ENCODE measurements at regions not wholly inside any gene's neighbourhood (a gene's known extent, or its start where the extent isn't known, plus 50 kb on each side); places are given as distances from the start of the nearest gene placed in this dataset.
"Not testable (repeated sequence)": the region's sequence is repeated elsewhere in the genome, so short reads cannot be mapped to it uniquely, and the experiment has no call there.

- Mint-ChIP-seq H3K4me3 (no peak overlapping the region), H3K4me1 (ENCODE audit: low read depth) (no peaks in the 10 kb centered on the region), H3K36me3 (ENCODE audit: low read depth) (no peaks in the 10 kb centered on the region), H3K27ac (no peak overlapping the region), H3K9me3 (no peaks in the 10 kb centered on the region), H3K27me3 (no peaks in the 10 kb centered on the region)
- DNase-seq, result no peak
Measured at GRCh38 chr16:76670125-76670857, 393.1 kb downstream of the CNTNAP4 start.

- Mint-ChIP-seq H3K4me1 (ENCODE audit: low read depth) (no peaks in the 10 kb centered on the region), H3K4me3 (no peak overlapping the region), H3K36me3 (ENCODE audit: low read depth) (no peaks in the 10 kb centered on the region), H3K9me3 (peaks cover 2% of the 10 kb centered on the region), H3K27me3 (no peaks in the 10 kb centered on the region), H3K27ac (no peak overlapping the region)
- no peak for DNase-seq
Measured at GRCh38 chr16:76676356-76676755, 399.2 kb downstream of the CNTNAP4 start.

GRCh38 chr16:76681296-76681695 is 404.1 kb downstream of the CNTNAP4 start:
- H3K4me3 Mint-ChIP-seq, result no peak overlapping the region
- H3K27ac Mint-ChIP-seq, result no peak overlapping the region
- no peaks in the 10 kb centered on the region for H3K27me3 Mint-ChIP-seq
- H3K4me1 Mint-ChIP-seq (ENCODE audit: low read depth), result no peaks in the 10 kb centered on the region
- no peak for DNase-seq
- H3K9me3 Mint-ChIP-seq, result peaks cover 3% of the 10 kb centered on the region
- no peaks in the 10 kb centered on the region for H3K36me3 Mint-ChIP-seq (ENCODE audit: low read depth)

GRCh38 chr16:76683051-76683450 is 405.9 kb downstream of the CNTNAP4 start:
- Mint-ChIP-seq H3K4me3 (no peak overlapping the region), H3K27ac (no peak overlapping the region), H3K36me3 (ENCODE audit: low read depth) (no peaks in the 10 kb centered on the region), H3K9me3 (peaks cover 4% of the 10 kb centered on the region), H3K27me3 (no peaks in the 10 kb centered on the region), H3K4me1 (ENCODE audit: low read depth) (no peaks in the 10 kb centered on the region)
- no peak for DNase-seq

- Mint-ChIP-seq H3K27ac (no peak overlapping the region), H3K27me3 (no peaks in the 10 kb centered on the region), H3K36me3 (ENCODE audit: low read depth) (no peaks in the 10 kb centered on the region), H3K4me1 (ENCODE audit: low read depth) (no peaks in the 10 kb centered on the region), H3K4me3 (no peak overlapping the region), H3K9me3 (peaks cover 10% of the 10 kb centered on the region)
- DNase-seq, result no peak
Measured at GRCh38 chr16:76696876-76697275, 419.7 kb downstream of the CNTNAP4 start.

- no peak for DNase-seq
- Mint-ChIP-seq H3K4me1 (ENCODE audit: low read depth) (no peaks in the 10 kb centered on the region), H3K27ac (no peak overlapping the region), H3K9me3 (peaks cover 2% of the 10 kb centered on the region), H3K27me3 (no peaks in the 10 kb centered on the region), H3K4me3 (no peak overlapping the region), H3K36me3 (ENCODE audit: low read depth) (no peaks in the 10 kb centered on the region)
Measured at GRCh38 chr16:76705892-76706291, 428.7 kb downstream of the CNTNAP4 start.

GRCh38 chr16:76713191-76713590 is 436.0 kb downstream of the CNTNAP4 start:
- Mint-ChIP-seq H3K27ac (no peak overlapping the region), H3K9me3 (peaks cover 19% of the 10 kb centered on the region), H3K4me3 (no peak overlapping the region), H3K4me1 (ENCODE audit: low read depth) (no peaks in the 10 kb centered on the region), H3K36me3 (ENCODE audit: low read depth) (no peaks in the 10 kb centered on the region), H3K27me3 (no peaks in the 10 kb centered on the region)
- DNase-seq, result no peak

GRCh38 chr16:76716251-76716650 is 439.1 kb downstream of the CNTNAP4 start:
- H3K4me3 Mint-ChIP-seq; H3K27me3 Mint-ChIP-seq; H3K4me1 Mint-ChIP-seq (ENCODE audit: low read depth); H3K27ac Mint-ChIP-seq; DNase-seq; H3K36me3 Mint-ChIP-seq (ENCODE audit: low read depth): not testable (repeated sequence)
- peaks cover 23% of the 10 kb centered on the region for H3K9me3 Mint-ChIP-seq

- Mint-ChIP-seq H3K9me3 (peaks cover 4% of the 10 kb centered on the region), H3K36me3 (ENCODE audit: low read depth) (no peaks in the 10 kb centered on the region), H3K4me1 (ENCODE audit: low read depth) (no peaks in the 10 kb centered on the region), H3K27me3 (no peaks in the 10 kb centered on the region), H3K27ac (no peak overlapping the region), H3K4me3 (no peak overlapping the region)
- DNase-seq, result no peak
Measured at GRCh38 chr16:76724181-76724580, 447.0 kb downstream of the CNTNAP4 start.

- H3K4me3 Mint-ChIP-seq, result no peak overlapping the region
- no peak for DNase-seq
- H3K27ac Mint-ChIP-seq, result no peak overlapping the region
- H3K9me3 Mint-ChIP-seq, result no peaks in the 10 kb centered on the region
- H3K4me1 Mint-ChIP-seq (ENCODE audit: low read depth), result no peaks in the 10 kb centered on the region
- no peaks in the 10 kb centered on the region for H3K36me3 Mint-ChIP-seq (ENCODE audit: low read depth)
- no peaks in the 10 kb centered on the region for H3K27me3 Mint-ChIP-seq
Measured at GRCh38 chr16:76729525-76729924, 452.3 kb downstream of the CNTNAP4 start.

- H3K4me3 Mint-ChIP-seq, result no peak overlapping the region
- H3K9me3 Mint-ChIP-seq, result peaks cover 7% of the 10 kb centered on the region
- no peak for DNase-seq
- no peaks in the 10 kb centered on the region for H3K36me3 Mint-ChIP-seq (ENCODE audit: low read depth)
- no peaks in the 10 kb centered on the region for H3K4me1 Mint-ChIP-seq (ENCODE audit: low read depth)
- H3K27ac Mint-ChIP-seq, result no peak overlapping the region
- H3K27me3 Mint-ChIP-seq, result no peaks in the 10 kb centered on the region
Measured at GRCh38 chr16:76732894-76733293, 455.7 kb downstream of the CNTNAP4 start.

GRCh38 chr16:76741623-76742022 is 449.4 kb upstream of the MON1B start:
- H3K27me3 Mint-ChIP-seq, result no peaks in the 10 kb centered on the region
- H3K4me3 Mint-ChIP-seq, result no peak overlapping the region
- H3K27ac Mint-ChIP-seq, result no peak overlapping the region
- no peaks in the 10 kb centered on the region for H3K4me1 Mint-ChIP-seq (ENCODE audit: low read depth)
- H3K9me3 Mint-ChIP-seq, result peaks cover 31% of the 10 kb centered on the region
- no peaks in the 10 kb centered on the region for H3K36me3 Mint-ChIP-seq (ENCODE audit: low read depth)
- DNase-seq, result no peak

- no peaks in the 10 kb centered on the region for H3K27me3 Mint-ChIP-seq
- H3K4me3 Mint-ChIP-seq, result no peak overlapping the region
- H3K9me3 Mint-ChIP-seq, result peaks cover 17% of the 10 kb centered on the region
- H3K4me1 Mint-ChIP-seq (ENCODE audit: low read depth), result no peaks in the 10 kb centered on the region
- no peak for DNase-seq
- H3K36me3 Mint-ChIP-seq (ENCODE audit: low read depth), result no peaks in the 10 kb centered on the region
- no peak overlapping the region for H3K27ac Mint-ChIP-seq
Measured at GRCh38 chr16:76748461-76749348, 442.3 kb upstream of the MON1B start.

- Mint-ChIP-seq H3K27me3 (no peaks in the 10 kb centered on the region), H3K36me3 (ENCODE audit: low read depth) (no peaks in the 10 kb centered on the region), H3K9me3 (peaks cover 15% of the 10 kb centered on the region), H3K27ac (no peak overlapping the region), H3K4me1 (ENCODE audit: low read depth) (no peaks in the 10 kb centered on the region), H3K4me3 (no peak overlapping the region)
- no peak for DNase-seq
Measured at GRCh38 chr16:76749780-76750375, 441.1 kb upstream of the MON1B start.

GRCh38 chr16:76755496-76755895 is 435.5 kb upstream of the MON1B start:
- peaks cover 7% of the 10 kb centered on the region for H3K9me3 Mint-ChIP-seq
- H3K4me1 Mint-ChIP-seq (ENCODE audit: low read depth), result no peaks in the 10 kb centered on the region
- DNase-seq, result no peak
- H3K4me3 Mint-ChIP-seq, result no peak overlapping the region
- no peak overlapping the region for H3K27ac Mint-ChIP-seq
- H3K27me3 Mint-ChIP-seq, result no peaks in the 10 kb centered on the region
- no peaks in the 10 kb centered on the region for H3K36me3 Mint-ChIP-seq (ENCODE audit: low read depth)
